HG03460 (cell line): ENCODE measurements at regions not wholly inside any gene's neighbourhood (a gene's known extent, or its start where the extent isn't known, plus 50 kb on each side); places are given as distances from the start of the nearest gene placed in this dataset.

Experiments used
- ATAC-seq: cut with Tn5 transposase; IDR thresholded peaks from one replicate; pipeline ENCODE4 v1.9.1; 2021; ENCODE audit not compliant: unreplicated experiment

GRCh38 chr14:54088271-54088670 is 131.6 kb upstream of the BMP4 start:
- no peak for ATAC-seq

GRCh38 chr14:54090274-54090673 is 133.6 kb upstream of the BMP4 start:
- ATAC-seq: no peak

DNA sequence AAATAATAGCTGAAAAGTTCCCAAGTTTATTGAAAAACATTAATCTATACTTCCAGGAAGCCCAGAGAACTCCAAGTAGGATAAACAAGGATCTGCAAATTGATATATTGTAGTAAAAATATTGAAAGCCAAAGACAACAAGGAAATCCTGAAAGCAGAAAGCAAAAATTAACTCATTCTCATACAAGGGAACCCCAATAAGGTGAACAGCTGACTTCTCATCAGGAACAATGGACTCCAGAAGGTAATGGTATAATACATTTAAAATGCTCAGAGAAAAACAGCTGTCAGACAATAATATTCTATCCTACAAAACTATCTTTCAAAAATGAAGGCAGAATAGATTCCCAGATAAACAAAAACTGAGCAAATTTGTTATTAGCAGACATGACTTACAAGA is 138.1 kb upstream of the BMP4 start:
- ATAC-seq: no peak

GRCh38 chr14:54098536-54098935 is 141.9 kb upstream of the BMP4 start:
- ATAC-seq: no peak

DNA sequence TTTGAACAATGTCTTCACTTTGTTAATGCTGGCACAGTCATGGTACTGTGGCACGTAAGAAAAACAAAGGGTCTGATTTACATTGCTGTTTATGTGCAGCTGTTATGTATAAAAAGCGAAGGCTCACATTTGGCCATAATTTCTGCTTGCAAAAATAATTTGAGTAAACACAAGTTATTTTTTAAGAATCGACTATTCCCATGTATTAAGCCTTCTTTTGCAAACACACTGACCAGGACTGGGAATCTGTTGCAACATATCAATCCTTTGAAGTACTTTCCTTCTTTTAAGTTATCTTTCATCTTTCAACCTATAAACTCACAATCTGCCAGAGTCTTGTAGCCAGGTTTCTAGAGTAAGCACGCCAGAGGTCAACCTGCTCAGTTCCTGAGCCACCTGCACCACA is 145.4 kb upstream of the BMP4 start:
- ATAC-seq: no peak

GRCh38 chr14:54102530-54102929 is 145.9 kb upstream of the BMP4 start:
- ATAC-seq: no peak

DNA sequence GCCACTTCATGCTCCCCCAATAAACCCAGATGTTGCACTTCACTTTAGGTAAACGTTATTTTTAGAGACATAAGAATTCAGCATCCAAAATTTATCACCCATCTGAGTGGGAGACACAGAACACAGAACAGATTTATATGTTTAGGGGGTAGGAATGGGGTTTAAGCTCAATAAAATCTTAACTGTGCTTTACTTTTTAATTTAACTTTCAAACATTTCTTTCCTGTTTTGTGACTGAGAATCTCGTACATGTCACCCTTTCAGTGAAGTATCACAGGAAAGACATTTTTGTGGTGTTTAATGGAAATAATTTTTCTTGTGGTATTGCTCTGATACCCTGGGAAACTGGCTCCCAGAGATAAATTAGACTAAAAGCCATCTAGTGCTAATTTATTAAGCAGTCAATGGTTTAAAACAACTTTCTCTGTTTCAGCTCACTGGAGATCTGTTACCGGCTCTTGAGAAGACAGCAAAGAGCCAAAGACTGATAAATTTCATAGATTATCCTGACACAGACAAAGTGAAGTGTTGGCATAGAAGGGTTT is 148.0 kb upstream of the BMP4 start:
- no peak for ATAC-seq

- no peak for ATAC-seq
These were observed 148.8 kb upstream of the BMP4 start for GRCh38 chr14:54105406-54105805.

DNA sequence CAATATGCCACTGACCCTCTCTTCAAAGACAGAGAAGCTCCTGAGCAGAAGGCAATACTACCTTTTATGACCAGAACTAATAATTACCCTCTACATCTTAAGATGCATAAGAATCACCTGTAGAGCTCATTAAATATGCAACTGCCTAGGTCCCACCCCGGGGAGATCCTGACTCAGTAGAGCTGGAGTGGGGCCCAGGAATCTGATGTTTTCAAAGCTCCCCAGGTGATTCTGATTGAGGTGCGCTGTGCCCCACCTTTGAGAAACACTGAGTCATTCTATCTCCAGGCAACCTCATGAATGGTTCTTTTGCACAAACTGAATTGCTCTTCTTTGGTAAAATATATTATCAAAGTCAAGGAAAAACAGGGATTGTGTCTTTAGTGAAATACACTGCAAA is 149.3 kb upstream of the BMP4 start:
- ATAC-seq: no peak

DNA sequence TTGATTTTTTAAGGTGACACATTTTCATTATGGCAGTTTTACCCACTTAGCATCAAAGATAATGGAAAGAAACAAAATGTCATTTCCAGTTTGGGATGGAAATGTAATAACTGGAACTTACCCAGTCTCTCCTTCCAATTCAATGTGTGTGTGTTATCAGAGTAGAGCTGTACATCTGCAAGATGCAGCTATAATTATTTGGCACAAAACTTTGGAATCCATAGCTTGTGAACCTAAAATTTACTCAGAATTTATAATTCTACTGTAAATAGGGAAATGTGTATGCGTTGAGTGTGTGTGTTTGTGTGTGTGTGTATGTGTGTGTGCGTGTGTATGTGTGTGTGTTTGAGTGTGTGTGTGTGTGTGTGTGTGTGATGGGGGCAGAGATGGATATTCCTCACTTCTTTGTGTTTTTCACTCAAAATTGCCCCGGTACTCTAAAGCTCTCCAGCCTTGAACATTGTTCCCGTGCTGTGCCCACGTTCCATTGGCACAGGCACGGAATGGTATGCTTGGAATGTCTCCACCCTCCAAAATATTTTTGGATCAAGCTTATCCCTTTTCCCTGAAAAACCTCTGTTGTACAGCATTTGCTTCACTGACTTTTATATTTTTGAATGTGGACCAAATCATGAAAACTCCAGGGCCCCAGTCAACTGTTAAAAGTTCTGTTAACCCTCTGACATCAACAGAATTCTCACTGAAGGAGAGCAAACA is 150.2 kb upstream of the BMP4 start:
- ATAC-seq: no peak

- no peak for ATAC-seq
These were observed 152.2 kb upstream of the BMP4 start for GRCh38 chr14:54108481-54109471.

- no peak for ATAC-seq
These were observed 153.0 kb upstream of the BMP4 start for GRCh38 chr14:54109521-54110120.

GRCh38 chr14:54114941-54115340 is 158.3 kb upstream of the BMP4 start:
- ATAC-seq: no peak

- ATAC-seq: no peak
These were observed 159.7 kb upstream of the BMP4 start for GRCh38 chr14:54116198-54116885.

DNA sequence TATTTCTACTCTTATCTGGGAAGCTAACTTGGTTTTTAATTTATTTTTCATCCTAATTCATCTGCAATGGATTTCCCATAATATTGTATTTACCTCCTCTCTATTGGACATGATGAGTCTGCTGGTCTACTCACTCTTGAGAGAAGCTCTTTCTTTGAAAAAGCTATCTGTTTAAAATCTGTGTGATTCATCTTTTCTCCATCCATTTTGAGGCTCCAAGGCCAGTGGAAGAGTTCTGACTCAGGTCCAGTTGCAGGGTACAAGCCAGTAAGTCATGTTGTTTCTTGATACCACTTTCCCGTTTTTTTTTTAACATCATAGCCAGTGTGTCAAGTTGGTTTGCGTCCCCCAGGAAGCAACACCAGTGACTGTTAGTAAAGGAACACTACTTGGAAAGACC is 160.3 kb upstream of the BMP4 start:
- no peak for ATAC-seq

- ATAC-seq: no peak
These were observed 160.8 kb upstream of the BMP4 start for GRCh38 chr14:54117396-54117795.

DNA sequence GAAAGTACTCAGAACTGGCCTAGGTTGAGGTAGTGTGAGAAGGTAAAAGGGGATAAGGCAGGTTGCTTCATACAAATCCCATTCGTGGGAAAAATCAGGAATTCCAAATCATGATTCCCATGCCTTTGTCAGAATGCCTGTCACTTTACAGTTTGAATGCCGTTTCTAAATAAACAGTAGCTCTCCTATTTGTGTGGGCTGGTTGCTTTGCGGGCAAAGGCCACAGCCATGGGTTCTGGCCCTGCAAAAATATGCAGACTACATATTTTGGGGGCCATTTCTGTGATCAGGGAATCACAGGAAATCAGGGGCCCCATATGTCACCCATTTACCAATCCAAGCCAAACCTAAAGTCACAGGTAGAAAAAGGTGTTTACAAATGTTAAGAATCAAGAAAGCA is 161.3 kb upstream of the BMP4 start:
- ATAC-seq: no peak

DNA sequence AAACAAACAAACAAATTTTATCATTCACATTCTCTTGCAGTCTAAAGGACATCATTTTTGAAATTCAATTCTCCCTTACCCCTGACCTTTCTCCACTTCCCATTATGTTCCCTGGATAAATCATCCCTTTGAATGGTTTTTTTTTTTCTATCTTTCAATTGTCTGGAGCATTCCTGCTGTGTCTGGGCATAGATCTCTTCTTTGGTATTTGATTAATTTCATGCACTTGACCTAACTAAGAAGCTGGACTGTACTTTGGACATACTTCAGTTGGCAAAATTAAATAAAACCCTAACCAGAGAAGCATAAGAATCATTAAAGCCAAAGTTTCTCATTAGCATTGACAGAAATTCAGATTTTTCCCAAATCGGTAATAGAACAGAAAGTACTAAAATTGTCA is 163.6 kb upstream of the BMP4 start:
- no peak for ATAC-seq

- no peak for ATAC-seq
These were observed 164.9 kb upstream of the BMP4 start for GRCh38 chr14:54121466-54122027.

GRCh38 chr14:54123841-54124240 is 167.2 kb upstream of the BMP4 start:
- ATAC-seq: no peak

- no peak for ATAC-seq
These were observed 168.5 kb upstream of the BMP4 start for GRCh38 chr14:54125109-54125508.
